Activated CD4-positive, alpha-beta T cell treated with anti-CD3 and anti-CD28 coated beads, Interleukin-2, amount 50 U/mL, for 1 hour (primary cell): ENCODE measurements at regions not wholly inside any gene's neighbourhood (a gene's known extent, or its start where the extent isn't known, plus 50 kb on each side); places are given as distances from the start of the nearest gene placed in this dataset.

ENCODE experiments used
- DNase-seq: peaks from one replicate; pipeline ENCODE4 v3.0.0-alpha.2; 2020

DNA sequence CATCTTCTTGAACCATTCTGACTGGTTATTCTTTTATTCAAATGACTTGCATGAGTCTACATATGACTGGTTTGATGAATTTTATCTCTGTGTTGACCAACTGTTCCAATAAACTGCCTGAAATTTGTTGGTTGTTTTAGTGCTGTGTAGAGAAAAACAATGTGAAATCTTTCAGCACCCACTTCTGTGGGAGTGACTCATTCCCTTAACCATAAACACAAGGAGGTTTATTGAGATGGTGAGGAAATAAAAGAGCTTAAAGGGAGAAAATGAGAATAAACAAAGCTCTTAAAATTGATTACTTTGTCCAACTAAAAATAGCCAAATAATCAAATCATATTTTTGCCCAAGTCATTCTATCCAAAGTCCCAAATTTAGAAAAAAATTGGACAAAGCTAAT, 341.1 kb downstream of the TGFB2 start:
- DNase-seq = no peak

DNA sequence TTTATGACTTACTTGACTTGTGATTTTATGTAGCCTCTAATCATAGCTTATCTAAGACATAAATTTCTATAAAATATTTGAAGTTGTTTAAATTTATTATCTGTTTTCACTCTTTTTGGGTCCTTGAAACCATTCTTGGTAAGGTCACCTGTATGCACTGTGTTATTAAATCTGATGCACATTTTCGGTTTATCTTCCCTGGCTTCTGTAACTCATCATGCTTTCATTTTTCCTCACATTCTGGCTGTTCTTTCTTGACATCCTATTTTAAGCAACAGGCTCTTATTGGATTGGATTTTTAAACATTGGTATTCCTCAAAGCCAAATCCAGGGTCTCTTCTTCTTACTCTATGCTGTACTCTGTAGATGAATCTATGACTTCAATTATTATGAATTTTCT, 341.6 kb downstream of the TGFB2 start:
- no peak for DNase-seq

DNA sequence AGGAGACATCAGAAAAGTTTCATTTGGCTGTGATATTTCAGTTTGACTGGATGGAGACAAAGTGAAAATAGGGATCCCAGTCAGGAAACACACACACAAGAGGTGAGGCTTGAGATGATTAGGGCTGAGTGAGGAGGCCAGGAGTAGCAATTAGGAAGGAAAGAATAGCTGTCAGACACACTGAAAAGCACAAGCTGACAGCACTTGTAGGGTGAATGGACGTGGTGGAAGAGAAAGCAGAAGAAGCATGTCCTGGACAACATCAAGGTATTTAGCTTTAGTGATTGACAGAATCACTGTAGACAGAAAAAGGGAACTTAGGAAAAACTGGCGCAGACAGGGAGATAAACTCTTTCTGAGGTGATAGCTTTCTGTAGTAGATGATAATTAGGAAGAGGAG, 347.7 kb downstream of the TGFB2 start:
- DNase-seq = no peak

DNA sequence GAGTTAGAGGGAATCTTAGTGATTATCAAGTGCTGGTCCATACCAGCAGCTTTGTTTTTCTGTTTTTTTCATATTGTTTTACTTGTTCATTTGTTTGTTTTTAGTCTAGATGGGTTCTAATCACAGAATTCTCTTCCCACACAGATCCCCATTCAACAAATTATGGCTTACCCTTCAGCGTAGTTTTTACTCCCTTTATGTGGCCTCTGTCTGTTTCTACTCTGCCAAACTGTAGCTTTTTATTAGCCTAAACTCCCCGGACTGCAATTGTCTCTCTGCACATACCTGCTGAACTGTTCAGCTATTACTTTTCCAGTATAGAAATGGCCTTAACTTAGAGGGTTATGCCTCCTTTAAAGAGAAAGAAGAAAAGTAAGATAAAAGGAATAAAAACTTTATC, 348.5 kb downstream of the TGFB2 start:
- no peak for DNase-seq

DNA sequence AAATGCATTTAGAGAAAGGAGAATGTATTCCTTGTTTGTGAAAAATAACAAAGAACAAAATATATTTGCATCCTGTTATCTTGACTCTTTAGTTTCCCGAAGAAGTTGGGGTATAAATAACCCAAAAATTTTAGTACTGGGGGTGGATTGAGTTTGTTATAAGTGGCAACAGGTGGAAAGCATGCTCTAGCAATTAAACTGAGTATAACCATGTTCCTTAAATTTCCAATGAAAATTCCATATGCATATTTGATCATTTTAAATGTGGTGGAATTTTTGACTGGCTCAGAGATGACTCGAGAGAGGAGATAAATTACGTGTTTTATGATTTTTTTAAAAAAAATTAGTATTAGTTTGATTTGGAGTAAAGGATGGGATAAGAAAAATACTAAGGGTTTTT, 348.9 kb downstream of the TGFB2 start:
- no peak for DNase-seq

DNA sequence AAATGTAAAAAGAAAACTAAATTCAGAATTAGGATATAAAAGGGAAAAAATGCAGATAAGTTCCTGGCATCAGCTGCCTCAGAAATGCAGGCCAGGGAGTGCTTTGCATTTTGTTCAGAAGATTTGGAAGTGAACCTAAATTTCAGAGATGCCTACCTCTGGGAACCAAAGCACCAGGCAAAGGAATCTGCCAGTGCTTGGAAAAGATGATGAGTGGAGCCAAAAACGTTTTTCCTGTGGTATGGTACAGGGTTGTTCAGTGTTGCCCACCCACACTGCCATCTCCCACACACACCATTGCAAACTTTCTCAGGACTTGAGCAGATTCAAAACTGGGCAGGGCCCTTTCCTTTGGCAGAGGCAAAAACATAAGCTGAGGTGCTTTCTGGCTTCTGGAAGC, 349.5 kb downstream of the TGFB2 start:
- no peak for DNase-seq

DNA sequence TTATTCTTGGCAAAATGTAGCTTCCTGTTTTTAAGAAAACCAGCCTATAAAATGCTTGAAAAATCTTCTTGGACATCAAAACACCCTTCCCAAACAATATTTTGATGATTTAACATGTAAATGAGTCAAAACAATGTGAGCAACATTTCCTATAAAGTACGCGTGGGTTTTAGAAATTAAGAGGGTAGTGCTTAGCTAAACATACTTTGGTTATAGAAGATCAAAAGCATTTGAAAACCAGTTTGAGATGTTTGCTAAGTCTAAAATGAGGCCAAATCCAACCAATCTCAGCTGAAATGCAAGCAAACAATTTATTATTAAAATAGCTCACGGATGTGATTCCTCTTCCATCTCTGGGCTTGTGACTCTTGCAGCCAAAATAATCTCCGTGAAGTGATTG, 350.4 kb downstream of the TGFB2 start:
- no peak for DNase-seq

DNA sequence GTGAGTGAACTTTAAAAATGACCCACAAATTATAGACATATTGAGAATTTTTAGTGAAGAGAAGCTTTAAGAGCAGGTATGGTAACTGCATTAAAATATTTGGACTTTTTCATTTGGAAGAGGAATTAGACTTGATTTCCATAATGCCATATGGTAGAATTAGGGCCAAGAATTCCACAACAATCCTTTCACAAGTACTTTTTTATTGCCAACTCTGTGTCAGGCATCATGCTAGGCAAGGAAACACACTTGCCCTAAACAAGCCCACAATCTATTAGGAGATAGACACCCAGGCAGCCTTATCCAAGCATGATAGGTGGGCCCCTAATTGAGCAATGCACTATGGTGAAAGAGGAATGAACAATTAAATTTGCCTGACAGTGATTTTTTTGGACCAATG, 353.0 kb downstream of the TGFB2 start:
- no peak for DNase-seq

DNA sequence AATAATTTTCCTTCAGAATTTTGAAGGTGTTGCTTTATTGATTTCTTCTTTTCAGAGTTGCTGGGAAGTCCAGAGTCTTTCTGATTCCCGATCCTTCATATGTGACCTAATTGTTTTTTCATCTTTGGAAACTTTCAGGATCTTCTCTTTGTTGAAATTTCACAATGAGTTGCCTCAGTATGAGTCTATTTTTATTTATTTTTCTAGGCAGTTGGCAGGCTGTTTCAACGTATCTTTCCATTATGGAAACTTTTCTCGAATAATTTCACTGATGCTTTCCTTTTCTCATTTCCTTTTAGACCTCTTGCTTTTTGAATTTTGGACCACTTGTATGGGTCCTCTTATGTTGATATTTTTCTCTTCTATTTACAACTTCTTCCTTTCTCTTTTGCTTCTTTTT, 354.3 kb downstream of the TGFB2 start:
- DNase-seq = no peak

DNA sequence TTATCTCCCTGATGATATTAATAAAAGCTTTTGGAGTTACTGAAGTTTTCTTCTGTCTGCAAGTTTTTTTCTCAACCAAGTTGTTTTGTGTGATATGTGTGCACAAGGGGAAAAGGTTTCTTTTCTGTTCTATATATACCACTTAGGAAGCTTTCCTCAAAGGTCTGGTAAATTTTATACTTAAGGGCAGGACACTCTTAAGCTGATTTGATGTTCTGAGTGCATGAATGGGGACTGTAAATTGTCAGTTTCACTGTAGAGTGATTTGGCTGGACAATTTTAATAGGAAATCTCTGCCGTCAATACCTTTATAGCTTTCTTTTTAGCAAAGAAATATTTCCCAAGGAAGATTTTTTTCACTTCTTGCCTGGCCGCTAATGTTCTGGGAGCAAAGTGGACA, 354.7 kb downstream of the TGFB2 start:
- no peak for DNase-seq

DNA sequence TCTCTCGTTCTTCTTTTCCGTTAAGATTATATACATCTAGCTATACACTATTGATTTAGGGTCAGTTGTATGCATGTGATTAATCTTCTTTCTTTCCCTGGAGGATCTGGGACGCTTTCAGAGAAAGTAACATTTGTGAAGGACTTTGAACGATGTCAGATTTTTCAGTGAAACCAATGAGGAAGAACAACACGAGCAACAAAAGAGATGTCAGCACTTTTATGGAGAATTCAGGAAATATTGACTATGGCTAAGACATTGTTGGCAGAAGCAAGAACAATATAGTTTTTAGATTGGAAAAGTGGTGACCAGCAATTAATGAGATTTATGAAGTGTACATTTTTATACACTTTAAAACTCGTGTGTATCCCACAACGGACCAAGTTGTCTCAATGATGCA, 355.5 kb downstream of the TGFB2 start:
- no peak for DNase-seq

DNA sequence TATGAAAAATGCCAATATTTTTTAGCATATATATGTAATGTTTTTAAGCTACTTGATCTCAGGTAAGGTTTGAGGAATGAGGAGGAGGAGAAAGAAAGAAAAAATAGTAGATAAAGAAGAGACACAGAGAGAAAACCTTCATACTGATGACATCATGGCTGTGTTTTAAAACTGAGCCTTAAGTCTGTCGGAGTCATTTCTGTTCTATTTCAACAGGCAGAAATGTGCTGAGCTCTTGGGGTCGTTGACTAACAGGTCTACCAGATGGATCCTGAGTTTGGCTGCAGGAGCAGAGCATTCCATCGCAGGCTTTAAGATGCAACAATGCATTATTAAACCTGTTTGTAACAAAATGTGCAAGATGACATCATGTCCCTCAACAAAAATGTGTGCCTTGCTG, 356.0 kb downstream of the TGFB2 start:
- no peak for DNase-seq

DNA sequence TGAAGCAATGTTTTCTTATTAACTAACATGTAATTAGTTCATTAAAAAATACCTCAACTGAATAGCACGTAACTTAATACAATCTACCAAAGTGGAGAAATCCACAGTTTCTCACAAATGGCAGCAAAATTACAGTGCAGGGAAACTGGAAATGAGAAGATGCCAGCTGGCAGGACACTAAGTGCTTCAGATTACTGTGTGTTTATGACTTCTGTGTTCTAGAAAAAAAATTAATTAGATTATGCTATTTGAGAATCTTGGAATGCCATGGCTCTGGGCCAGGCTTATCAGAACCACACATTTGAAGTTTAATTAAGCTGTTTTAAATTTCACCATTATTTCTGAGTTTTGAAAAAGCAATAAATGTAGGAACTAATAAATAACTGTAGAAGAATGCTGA, 357.6 kb downstream of the TGFB2 start:
- DNase-seq = no peak

DNA sequence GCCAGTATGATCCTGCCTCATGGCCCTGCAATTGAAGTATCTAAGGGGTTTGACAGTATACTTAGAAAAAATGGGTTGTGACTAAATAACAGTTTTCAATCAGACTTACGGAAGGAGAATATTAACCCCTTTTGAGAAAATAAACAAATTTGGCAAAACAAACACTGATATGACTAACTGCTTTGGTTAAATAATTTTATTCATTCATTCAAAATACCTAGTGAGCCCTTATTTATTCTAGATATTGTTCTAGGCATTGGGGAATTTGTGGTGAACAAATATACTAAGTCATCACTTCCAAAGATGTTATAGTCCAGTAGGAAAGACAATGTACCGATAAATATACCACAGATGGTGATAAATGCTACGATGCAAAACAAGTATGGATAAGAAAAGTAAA, 358.7 kb downstream of the TGFB2 start:
- DNase-seq = no peak

DNA sequence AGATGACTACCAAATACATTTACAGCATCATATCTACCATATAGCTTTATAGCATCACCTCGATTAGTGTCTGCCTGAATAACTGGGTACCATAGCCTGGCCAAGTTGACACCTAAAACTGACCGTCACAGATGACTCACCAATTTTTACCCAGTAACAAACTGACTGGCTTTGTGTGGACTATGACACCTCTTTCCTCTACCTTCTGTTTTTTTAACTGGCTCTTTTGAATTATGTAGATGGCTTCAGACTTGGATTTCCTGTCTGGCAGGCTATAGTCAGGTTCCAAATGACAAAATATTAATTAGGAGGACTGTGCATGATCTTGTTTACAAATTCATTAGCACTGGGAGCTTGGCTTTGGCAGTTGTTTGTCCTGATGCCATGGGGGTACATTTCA, 360.3 kb downstream of the TGFB2 start:
- DNase-seq = no peak

DNA sequence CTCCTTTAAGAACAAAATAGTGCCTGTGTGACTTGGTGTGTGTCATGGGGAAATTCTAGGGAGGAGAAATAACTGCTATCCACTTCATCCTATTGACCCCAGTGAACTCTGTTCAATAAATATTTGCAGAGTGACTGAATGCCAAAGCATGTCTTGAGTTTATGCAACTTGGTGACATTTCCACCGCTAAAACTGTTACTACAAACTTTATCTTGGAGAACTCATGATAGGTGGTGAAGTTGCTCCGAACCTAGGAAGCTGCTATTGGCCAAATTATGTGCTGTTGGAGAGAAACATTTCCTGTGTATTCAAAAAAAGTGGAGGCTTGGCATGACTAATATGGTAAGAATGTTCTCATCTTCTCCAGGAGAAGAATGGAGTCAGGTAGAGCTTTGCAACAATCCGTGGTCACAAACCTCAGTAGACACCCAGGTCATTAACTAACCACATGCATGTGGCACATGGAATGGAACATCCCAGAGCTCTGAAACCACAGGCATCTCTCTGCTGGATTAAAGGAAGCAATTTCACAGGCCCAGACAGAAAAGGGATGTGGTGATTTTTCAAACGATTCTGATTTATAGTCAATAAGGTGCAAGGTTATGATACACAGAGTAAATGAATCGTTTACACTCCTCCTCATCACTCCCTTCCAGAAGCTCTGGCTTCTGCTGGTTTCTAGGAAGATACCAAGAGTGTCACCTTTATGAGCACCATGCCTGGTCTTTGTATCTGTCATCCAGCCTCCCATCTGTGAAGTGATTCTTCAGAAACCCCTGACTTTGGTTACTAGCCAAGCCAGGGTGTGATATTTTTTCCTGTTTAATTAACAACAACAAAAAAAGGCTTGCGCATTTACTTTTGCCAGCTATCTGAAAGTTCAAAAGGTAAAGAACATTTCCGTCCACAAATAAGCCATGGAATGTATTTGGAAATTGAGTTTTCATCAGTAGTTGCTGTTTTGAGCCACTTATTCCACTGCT, 361.1 kb downstream of the TGFB2 start:
- no peak for DNase-seq

DNA sequence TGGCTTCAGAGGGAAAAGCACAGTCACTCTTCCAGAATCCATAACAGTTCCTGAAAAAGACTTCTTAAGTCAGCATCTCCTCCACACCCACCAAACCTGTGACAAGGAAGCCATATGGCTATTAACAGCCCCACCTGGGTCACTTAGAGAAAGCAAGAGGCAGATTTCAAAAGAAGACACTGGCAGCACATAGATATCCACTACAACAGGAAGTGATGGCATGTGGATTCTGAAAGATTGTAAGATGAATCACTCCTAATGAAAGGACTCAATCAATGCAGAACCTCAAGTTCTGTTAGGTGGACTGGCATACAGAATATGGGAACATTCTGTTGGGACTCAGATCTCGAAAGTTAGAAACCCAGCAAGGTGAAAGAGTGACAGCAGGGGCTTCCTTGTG, 365.9 kb downstream of the TGFB2 start:
- no peak for DNase-seq

DNA sequence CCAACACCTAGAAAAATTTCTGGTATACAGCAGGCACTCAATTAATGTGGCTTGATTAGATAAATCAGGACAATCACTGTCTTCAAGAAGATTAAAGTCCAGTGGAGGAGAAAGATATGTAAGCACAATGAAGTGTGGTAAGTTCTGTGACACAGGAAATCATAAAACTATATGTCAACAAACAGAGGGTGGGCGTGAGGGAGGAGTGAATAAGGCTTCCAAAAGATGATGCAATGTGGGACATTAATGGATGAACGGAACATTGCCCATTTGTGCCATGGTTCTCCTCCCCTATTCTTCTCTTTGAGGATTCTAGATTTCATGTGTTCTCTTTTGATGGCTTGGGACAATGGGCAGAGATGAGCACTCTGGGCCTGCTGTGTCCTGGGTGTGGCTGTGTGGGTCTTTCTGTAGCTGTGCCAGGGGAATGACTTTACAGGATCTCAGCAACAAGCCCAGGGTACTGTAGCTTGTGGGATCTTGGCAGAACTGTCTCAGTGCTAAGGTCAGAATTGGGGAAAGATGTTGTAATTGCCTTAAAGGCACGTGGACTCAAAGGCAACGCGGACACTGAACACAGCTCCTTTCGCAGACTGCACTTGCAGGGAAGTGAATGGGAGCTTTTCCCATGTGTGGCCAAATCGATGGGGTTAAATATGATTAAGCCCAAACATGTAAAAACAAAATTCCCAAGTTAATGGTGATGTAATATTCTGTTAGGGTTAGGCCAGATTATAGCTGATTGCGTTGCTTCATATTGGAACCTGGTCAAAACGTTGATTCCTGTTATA, 366.9 kb downstream of the TGFB2 start:
- DNase-seq = no peak

DNA sequence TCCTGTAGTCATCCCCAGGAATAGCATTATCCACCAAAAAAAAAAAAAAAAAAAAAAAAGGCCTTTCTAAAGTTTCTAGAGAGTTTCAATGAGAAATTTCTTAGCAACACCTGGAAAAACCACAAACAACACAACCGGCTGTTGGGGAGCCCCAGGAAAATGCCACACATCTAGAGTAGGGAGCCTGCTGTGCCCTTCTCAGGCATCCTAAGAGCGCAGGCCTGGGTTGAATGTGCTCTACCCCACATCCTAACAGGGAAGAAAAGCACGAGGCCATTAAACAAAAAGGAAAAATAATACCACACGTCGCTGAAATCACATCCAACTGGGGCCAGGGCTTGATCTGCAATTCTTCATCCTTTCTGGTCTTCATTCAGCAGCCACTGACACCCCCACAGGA, 367.5 kb downstream of the TGFB2 start:
- no peak for DNase-seq

DNA sequence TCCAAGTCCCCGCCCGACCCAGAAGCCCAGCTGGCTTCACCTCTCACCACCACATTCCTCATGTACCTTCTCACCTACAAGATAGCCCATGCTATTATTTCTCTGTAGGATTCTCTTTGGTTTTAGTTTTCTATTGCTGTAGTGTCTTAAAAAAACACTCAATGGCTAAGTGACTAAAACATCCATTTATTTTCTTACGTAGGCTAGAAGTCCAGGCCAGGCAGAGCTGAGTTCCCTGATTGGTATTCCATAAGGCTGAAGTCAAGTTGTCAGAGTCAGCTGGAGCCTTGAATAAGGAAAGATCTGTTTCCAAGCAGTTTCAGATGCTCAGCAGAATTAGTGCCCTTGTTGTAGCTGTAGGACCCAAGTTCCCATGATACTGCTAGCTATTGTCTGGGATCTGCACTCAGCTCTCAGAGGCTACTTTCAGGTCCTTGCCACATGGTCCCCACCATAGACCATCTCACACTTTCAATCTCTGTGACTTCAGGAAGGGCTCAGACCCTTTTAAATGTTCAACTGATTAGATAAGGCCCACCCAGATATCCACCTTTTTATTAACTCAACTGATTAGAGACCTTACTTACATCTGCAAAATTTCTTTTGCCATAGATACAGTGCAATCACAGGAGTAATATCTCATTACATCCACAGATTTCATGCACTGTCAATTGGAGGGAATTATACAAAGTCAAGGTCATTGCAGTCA, 371.0 kb downstream of the TGFB2 start:
- DNase-seq = no peak

DNA sequence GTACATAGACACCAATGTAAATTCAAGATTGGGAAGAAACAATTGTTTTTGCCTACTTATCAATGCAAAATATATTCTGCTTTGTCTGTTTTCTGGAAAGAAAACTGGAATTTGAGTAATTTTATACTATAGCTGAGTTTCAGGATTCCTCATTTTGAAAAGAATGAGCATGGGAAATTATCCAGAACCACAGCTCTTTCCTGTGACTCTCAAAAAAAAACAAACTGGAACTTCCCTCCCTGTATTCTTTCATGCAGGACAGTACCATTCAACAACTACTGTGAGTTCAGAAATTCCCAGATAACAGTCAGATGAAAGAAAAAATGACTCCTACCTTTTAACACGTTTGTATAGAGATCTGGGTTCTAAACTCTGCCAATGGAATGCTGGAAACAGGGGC, 372.4 kb downstream of the TGFB2 start:
- no peak for DNase-seq

DNA sequence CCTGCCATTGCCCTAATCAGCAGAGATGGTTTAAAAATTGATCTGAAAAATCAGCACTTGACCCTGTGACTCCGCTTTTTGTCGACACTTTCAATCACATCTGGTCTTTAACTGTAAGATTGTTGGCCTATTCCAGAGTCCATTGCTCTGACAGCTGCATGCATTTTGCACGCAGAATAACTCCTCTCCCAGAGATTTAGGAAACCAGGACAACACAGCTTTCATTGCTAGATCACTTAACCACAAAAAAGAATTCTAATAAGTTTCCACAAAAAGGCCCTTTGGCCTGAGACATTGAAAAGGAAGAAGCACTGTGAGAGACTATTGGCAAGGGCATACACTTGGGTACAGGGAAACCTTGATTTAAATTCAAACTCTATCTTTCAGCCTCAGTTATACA, 373.1 kb downstream of the TGFB2 start:
- DNase-seq = no peak

DNA sequence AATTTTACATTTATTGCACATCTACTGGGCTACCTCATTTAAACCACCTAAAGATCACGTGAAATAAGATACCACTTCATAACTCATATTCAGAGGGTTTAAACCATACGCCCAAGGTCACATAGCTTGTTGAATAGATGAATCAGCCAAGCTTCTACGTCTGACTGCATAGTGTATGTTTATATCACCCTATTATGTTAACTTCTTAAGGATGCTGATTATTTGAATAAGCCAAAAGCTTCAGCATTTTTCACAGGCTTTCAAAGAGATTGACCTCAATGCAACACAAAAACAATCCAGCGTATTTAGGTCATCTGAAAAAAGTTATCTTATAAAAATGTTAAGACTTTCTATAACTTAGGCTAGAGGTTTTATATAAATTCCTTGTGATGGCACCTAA, 373.8 kb downstream of the TGFB2 start:
- no peak for DNase-seq
